ENCODE measurements at regions not wholly inside any gene's neighbourhood (a gene's known extent, or its start where the extent isn't known, plus 50 kb on each side); places are given as distances from the start of the nearest gene placed in this dataset.

- Histone ChIP-seq H3K27me3 (ENCODE audit: insufficient read depth, poor library complexity, severe bottlenecking) (no peaks in the 10 kb centered on the region), H3K4me3 (replicated peaks; ENCODE audit: insufficient read depth, low read length) (no peak overlapping the region), H3K27ac (replicated peaks) (no peak overlapping the region)
- DNase-seq (ENCODE audit: low read depth in 1 of 2, low spot score in 1 of 2): no peak
- no peak for TF ChIP-seq CTCF (IDR thresholded peaks at IDR 0.05; ENCODE audit: insufficient read depth, low read length)
- TF ChIP-seq GABPA (IDR thresholded peaks at IDR 0.05; ENCODE audit: low read depth): no peak
- TF ChIP-seq SPI1 (IDR thresholded peaks at IDR 0.05; ENCODE audit: borderline replicate concordance, low read depth): no peak
- TF ChIP-seq POLR2AphosphoS5 (IDR thresholded peaks at IDR 0.05; ENCODE audit: low read depth): no peak
- TF ChIP-seq REST (IDR thresholded peaks at IDR 0.05; ENCODE audit: insufficient replicate concordance, low read depth): no peak
Observed at GRCh38 chr20:57793421-57793820, 83.6 kb upstream of the PMEPA1 start.

DNA sequence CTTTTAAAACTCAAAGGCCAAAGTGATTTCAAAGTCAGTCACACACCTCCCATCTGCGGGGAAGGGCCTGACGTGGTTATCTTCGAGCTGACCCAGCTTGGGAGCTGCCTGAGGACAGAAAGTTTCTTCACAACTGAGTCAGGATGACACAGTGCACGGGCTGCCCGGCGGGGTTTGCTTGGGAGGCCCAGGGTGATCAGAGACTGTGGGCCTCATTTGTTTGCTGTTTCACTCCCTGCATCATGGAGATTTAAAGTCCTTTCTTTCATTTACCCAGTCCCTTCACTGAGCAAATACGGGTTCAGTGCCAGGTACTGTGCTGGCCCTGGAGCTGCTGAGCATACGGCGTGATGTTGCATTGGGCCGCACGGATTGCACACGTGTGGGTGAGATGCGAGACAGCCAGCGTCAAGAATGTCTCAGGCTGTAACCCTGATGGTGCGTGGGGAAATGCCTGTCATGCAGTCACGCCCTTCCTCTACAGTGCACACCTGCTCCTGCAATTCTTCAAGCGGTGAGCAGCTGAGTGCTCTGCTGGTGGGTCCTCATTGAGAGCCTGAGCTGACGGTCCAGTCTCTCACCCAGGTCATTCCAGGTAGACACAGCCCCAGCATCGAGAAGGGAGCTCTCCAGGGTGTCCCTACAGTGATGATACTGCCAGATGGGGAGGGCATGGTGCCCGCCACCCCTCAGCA is 82.7 kb upstream of the PMEPA1 start:
- no peaks in the 10 kb centered on the region for H3K27me3 ChIP-seq (ENCODE audit: insufficient read depth, poor library complexity, severe bottlenecking)
- H3K27ac ChIP-seq (replicated peaks): no peak overlapping the region
- H3K4me3 ChIP-seq (replicated peaks; ENCODE audit: insufficient read depth, low read length): no peak overlapping the region
- no peak for DNase-seq (ENCODE audit: low read depth in 1 of 2, low spot score in 1 of 2)
- TF ChIP-seq POLR2AphosphoS5 (IDR thresholded peaks at IDR 0.05; ENCODE audit: low read depth) (no peak), GABPA (IDR thresholded peaks at IDR 0.05; ENCODE audit: low read depth) (no peak)

DNA sequence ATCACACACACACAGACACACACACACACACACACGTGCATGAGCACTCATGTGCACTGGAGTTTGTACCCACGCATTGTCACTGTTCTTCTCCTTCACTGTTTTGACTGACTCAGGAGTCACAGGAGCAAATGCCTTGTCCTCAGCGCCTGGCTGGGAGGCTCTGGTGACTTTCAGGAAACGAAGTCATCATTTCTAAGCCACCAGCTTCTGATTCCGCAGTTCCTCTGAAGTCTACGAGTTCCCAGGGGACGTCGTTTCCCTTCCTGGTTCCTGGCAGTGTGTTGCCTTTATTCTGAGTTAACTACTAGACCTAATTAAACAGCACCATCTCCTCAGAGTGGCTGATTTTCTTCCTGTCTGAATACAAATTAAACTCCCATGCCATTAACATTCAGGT is 82.2 kb upstream of the PMEPA1 start:
- no peak overlapping the region for H3K4me3 ChIP-seq (replicated peaks; ENCODE audit: insufficient read depth, low read length)
- TF ChIP-seq REST (IDR thresholded peaks at IDR 0.05; ENCODE audit: insufficient replicate concordance, low read depth): no peak
- no peak for TF ChIP-seq SPI1 (IDR thresholded peaks at IDR 0.05; ENCODE audit: borderline replicate concordance, low read depth)
- TF ChIP-seq GABPA (IDR thresholded peaks at IDR 0.05; ENCODE audit: low read depth): no peak
- no peak for TF ChIP-seq CTCF (IDR thresholded peaks at IDR 0.05; ENCODE audit: insufficient read depth, low read length)
- no peak for TF ChIP-seq POLR2AphosphoS5 (IDR thresholded peaks at IDR 0.05; ENCODE audit: low read depth)
- H3K27me3 ChIP-seq (ENCODE audit: insufficient read depth, poor library complexity, severe bottlenecking): no peaks in the 10 kb centered on the region
- DNase-seq (ENCODE audit: low read depth in 1 of 2, low spot score in 1 of 2): no peak
- H3K27ac ChIP-seq (replicated peaks): no peak overlapping the region

DNA sequence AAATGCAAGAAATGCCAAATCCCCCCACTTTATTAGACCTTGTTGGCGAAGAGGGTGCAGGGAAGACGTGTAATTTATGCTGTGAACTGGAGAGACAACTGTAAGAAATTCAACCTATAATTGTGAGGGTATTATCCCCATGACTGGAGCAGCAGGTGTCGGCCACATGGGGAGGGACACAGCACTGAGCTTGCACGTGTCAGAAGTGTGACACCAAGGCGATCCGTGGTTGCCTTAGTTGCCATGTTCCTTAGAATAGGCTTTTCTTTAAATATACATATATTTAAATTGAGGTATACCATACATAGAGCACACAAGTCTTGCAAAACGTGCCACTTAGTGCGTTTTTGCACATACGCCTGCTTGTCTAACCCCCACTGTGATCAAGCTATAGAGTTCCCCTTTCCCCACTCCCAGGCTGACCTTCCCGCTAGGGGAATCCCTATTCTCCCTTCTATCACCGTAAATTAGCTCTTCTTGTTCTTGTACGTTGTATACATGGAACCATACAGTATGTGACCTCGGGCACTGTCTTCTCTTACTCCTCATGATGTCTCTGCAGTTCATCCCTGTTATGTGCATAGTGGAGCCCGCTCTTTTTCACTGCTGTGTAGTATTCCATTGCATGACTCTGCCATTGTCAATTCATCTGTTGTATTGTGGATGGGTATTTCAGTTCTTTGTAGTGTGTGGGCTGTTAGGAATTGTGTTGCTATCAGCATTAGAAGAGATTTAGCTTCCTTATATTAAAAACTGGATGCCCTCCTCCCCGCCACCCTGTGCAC is 81.6 kb upstream of the PMEPA1 start:
- no peak for DNase-seq (ENCODE audit: low read depth in 1 of 2, low spot score in 1 of 2)
- H3K4me3 ChIP-seq (replicated peaks; ENCODE audit: insufficient read depth, low read length): no peak overlapping the region
- H3K27ac ChIP-seq (replicated peaks): no peak overlapping the region
- TF ChIP-seq POLR2AphosphoS5 (IDR thresholded peaks at IDR 0.05; ENCODE audit: low read depth) (no peak), GABPA (IDR thresholded peaks at IDR 0.05; ENCODE audit: low read depth) (no peak), CTCF (IDR thresholded peaks at IDR 0.05; ENCODE audit: insufficient read depth, low read length) (no peak), SPI1 (IDR thresholded peaks at IDR 0.05; ENCODE audit: borderline replicate concordance, low read depth) (no peak), REST (IDR thresholded peaks at IDR 0.05; ENCODE audit: insufficient replicate concordance, low read depth) (no peak)
- no peaks in the 10 kb centered on the region for H3K27me3 ChIP-seq (ENCODE audit: insufficient read depth, poor library complexity, severe bottlenecking)
